ENCODE measurements at regions not wholly inside any gene's neighbourhood (a gene's known extent, or its start where the extent isn't known, plus 50 kb on each side); places are given as distances from the start of the nearest gene placed in this dataset.

DNA sequence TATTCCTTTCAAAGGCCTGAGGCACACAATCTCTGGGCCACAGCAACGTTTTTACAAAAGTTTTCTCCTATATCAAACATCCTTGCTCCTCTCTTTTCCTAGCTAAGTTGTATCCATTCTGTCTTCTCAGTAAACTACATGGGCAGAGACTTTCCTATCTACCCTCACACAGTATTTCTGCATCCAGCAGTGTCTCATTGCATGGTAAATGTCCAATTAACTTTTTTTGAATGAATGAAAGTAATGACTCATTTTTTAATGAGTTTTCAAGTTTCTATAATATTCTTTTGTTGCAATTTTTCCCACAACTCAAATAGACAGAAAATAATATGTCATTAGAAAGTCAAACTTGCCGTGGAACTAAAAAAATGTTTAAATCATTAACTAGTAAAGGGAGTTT is 688.6 kb downstream of the JRKL start:
- TF ChIP-seq, protein P1, sequence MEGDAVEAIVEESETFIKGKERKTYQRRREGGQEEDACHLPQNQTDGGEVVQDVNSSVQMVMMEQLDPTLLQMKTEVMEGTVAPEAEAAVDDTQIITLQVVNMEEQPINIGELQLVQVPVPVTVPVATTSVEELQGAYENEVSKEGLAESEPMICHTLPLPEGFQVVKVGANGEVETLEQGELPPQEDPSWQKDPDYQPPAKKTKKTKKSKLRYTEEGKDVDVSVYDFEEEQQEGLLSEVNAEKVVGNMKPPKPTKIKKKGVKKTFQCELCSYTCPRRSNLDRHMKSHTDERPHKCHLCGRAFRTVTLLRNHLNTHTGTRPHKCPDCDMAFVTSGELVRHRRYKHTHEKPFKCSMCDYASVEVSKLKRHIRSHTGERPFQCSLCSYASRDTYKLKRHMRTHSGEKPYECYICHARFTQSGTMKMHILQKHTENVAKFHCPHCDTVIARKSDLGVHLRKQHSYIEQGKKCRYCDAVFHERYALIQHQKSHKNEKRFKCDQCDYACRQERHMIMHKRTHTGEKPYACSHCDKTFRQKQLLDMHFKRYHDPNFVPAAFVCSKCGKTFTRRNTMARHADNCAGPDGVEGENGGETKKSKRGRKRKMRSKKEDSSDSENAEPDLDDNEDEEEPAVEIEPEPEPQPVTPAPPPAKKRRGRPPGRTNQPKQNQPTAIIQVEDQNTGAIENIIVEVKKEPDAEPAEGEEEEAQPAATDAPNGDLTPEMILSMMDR (conservative IDR thresholded peaks at IDR 0.05), result no peak
- no peak for TF ChIP-seq EZH2 (IDR thresholded peaks at IDR 0.05; ENCODE audit: low read depth)

Measured in PC-9 (cell line).